ENCODE measurements at regions not wholly inside any gene's neighbourhood (a gene's known extent, or its start where the extent isn't known, plus 50 kb on each side); places are given as distances from the start of the nearest gene placed in this dataset.

- peak; percentile 58 for TF ChIP-seq CTCF (conservative IDR thresholded peaks at IDR 0.05)
- TF ChIP-seq EZH2 (IDR thresholded peaks at IDR 0.05; ENCODE audit: low read depth) = no peak
- Histone ChIP-seq H3K4me1 (replicated peaks; ENCODE audit: insufficient read depth) (no peaks in the 10 kb centered on the region), H3K79me2 (ENCODE audit: low read depth) (no peaks in the 10 kb centered on the region), H3K36me3 (ENCODE audit: low read depth) (no peaks in the 10 kb centered on the region), H3K4me3 (no peak overlapping the region), H4K20me1 (ENCODE audit: insufficient read depth) (no peaks in the 10 kb centered on the region), H2AFZ (no peak overlapping the region), H3K9me2 (ENCODE audit: insufficient read depth) (no peaks in the 10 kb centered on the region), H3K4me2 (no peak overlapping the region), H3F3A (ENCODE audit: insufficient read depth, low read depth) (no peaks in the 10 kb centered on the region), H3K9me3 (ENCODE audit: insufficient read depth, low read depth) (no peaks in the 10 kb centered on the region), H3K27ac (no peak overlapping the region), H3K27me3 (ENCODE audit: insufficient read depth, low read depth) (no peaks in the 10 kb centered on the region)
- DNase-seq = no peak
- no TSS peak for BruUV-seq (replicated peaks)
- ChIA-PET POLR2A (ENCODE audit: unreplicated experiment) (no interaction called here), CTCF (no interaction called here)
- intact Hi-C loops (cut with micrococcal nuclease; ENCODE audit: unreplicated experiment) = no loop called here
Observed at GRCh38 chr6:50610562-50610961, 102.8 kb upstream of the TFAP2D start.

GRCh38 chr6:50635429-50635828 is 77.9 kb upstream of the TFAP2D start:
- Histone ChIP-seq H3K9me2 (ENCODE audit: insufficient read depth) (no peaks in the 10 kb centered on the region), H4K20me1 (ENCODE audit: insufficient read depth) (no peaks in the 10 kb centered on the region), H3K79me2 (ENCODE audit: low read depth) (no peaks in the 10 kb centered on the region), H3F3A (ENCODE audit: insufficient read depth, low read depth) (no peaks in the 10 kb centered on the region), H3K36me3 (ENCODE audit: low read depth) (no peaks in the 10 kb centered on the region), H2AFZ (no peak overlapping the region), H3K9me3 (ENCODE audit: insufficient read depth, low read depth) (no peaks in the 10 kb centered on the region), H3K4me3 (no peak overlapping the region), H3K4me2 (no peak overlapping the region), H3K4me1 (replicated peaks; ENCODE audit: insufficient read depth) (no peaks in the 10 kb centered on the region), H3K27me3 (ENCODE audit: insufficient read depth, low read depth) (no peaks in the 10 kb centered on the region), H3K27ac (no peak overlapping the region)
- intact Hi-C loops (cut with micrococcal nuclease; ENCODE audit: unreplicated experiment) = no loop called here
- ChIA-PET CTCF (no interaction called here), POLR2A (ENCODE audit: unreplicated experiment) (no interaction called here)
- BruUV-seq (replicated peaks) = no TSS peak
- DNase-seq = no peak
- TF ChIP-seq CTCF (conservative IDR thresholded peaks at IDR 0.05) = no peak
- TF ChIP-seq EZH2 (IDR thresholded peaks at IDR 0.05; ENCODE audit: low read depth) = no peak

- CTCF ChIA-PET = no interaction called here
- no peak overlapping the region for H3K4me3 ChIP-seq
- no peak overlapping the region for H2AFZ ChIP-seq
- H3K79me2 ChIP-seq (ENCODE audit: low read depth) = no peaks in the 10 kb centered on the region
- H3F3A ChIP-seq (ENCODE audit: insufficient read depth, low read depth) = no peaks in the 10 kb centered on the region
- DNase-seq = no peak
- H3K36me3 ChIP-seq (ENCODE audit: low read depth) = no peaks in the 10 kb centered on the region
- no peaks in the 10 kb centered on the region for H3K27me3 ChIP-seq (ENCODE audit: insufficient read depth, low read depth)
- H3K9me2 ChIP-seq (ENCODE audit: insufficient read depth) = no peaks in the 10 kb centered on the region
- no peak for TF ChIP-seq CTCF (conservative IDR thresholded peaks at IDR 0.05)
- no peak for TF ChIP-seq EZH2 (IDR thresholded peaks at IDR 0.05; ENCODE audit: low read depth)
- H4K20me1 ChIP-seq (ENCODE audit: insufficient read depth) = no peaks in the 10 kb centered on the region
- H3K4me2 ChIP-seq = no peak overlapping the region
- no peaks in the 10 kb centered on the region for H3K9me3 ChIP-seq (ENCODE audit: insufficient read depth, low read depth)
- BruUV-seq (replicated peaks) = no TSS peak
- POLR2A ChIA-PET (ENCODE audit: unreplicated experiment) = interaction anchor here (0.5 kb wide), 1 partner anchor 300 kb away, joined by 5 read pairs; no protein-coding TSS in a partner anchor
- intact Hi-C loops (cut with micrococcal nuclease; ENCODE audit: unreplicated experiment) = no loop called here
- H3K27ac ChIP-seq = no peak overlapping the region
- H3K4me1 ChIP-seq (replicated peaks; ENCODE audit: insufficient read depth) = no peaks in the 10 kb centered on the region
Observed at GRCh38 chr6:50637267-50637666, 76.1 kb upstream of the TFAP2D start.

Data from PC-9 (cell line).